GM12891 (cell line): ENCODE measurements at regions not wholly inside any gene's neighbourhood (a gene's known extent, or its start where the extent isn't known, plus 50 kb on each side); places are given as distances from the start of the nearest gene placed in this dataset.

Experiments
- DNase-seq: peaks from one replicate; pipeline ENCODE4 v3.0.0; 2011; ENCODE audit warnings: low spot score; ENCODE audit not compliant: insufficient read length
- FAIRE-seq: peaks from 2 replicates; lab custom pipeline; 2011; peaks lifted over from hg19 to GRCh38; lab: Jason Lieb, UNC
- PAX5 ChIP-seq: IDR thresholded peaks from 2 replicates; pipeline ENCODE4 v1.6.1; 2011; ENCODE audit warnings: low read length, moderate library complexity, mild to moderate bottlenecking; ENCODE audit not compliant: insufficient read depth, severe bottlenecking
- POLR2A ChIP-seq: IDR thresholded peaks from 2 replicates; pipeline ENCODE4 v1.6.1; 2011; ENCODE audit warnings: low read depth, low read length, control low read depth
- POLR2AphosphoS5 ChIP-seq: IDR thresholded peaks from 2 replicates; pipeline ENCODE4 v1.6.1; 2011; ENCODE audit warnings: low read depth, low read length, control low read depth
- POU2F2 ChIP-seq: IDR thresholded peaks from 2 replicates; pipeline ENCODE4 v1.6.1; 2011; ENCODE audit warnings: low read depth, mild to moderate bottlenecking, control low read depth, low read length, moderate library complexity
- SPI1 ChIP-seq: IDR thresholded peaks from 2 replicates; pipeline ENCODE4 v1.6.1; 2011; ENCODE audit warnings: low read depth, low read length, control low read depth
- TAF1 ChIP-seq: IDR thresholded peaks from 2 replicates; pipeline ENCODE4 v1.6.1; 2011; ENCODE audit warnings: low read depth, low read length, control low read depth

DNA sequence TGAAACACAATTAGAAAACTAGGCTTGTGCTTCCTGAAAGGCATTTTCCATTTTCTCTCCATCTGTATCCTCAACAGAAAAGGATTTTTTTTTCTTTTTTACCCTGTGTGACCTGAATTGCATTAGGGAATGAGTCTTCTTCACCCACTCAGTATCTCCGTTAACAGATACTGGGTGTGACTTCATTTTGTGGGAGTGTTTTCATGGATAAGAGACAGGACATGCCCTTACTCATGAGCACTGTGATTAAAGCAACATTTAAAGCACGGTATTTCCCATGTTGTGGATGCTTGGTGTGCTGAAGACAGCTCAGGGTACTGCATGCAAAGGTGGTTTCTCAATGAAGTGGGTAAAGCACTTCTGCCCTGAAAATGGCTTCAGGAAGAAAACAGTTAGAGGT lies 1397.3 kb upstream of the TMEM132C start:
- DNase-seq (no peak), FAIRE-seq (no peak)
- TF ChIP-seq POLR2A = no peak
- no peak for TF ChIP-seq SPI1

- FAIRE-seq (no peak), DNase-seq (no peak)
- TF ChIP-seq POLR2AphosphoS5 (no peak), SPI1 (no peak), PAX5 (no peak), POU2F2 (no peak), TAF1 (no peak), POLR2A (no peak)
Observed at GRCh38 chr12:126873701-126874100, 1393.3 kb upstream of the TMEM132C start.

- TF ChIP-seq POLR2A = no peak
- no peak for TF ChIP-seq PAX5
- no peak for TF ChIP-seq SPI1
- TF ChIP-seq POU2F2 = no peak
- FAIRE-seq (peak; percentile 26), DNase-seq (peak; percentile 61)
Observed at GRCh38 chr12:126874427-126875026, 1392.4 kb upstream of the TMEM132C start.

GRCh38 chr12:126879842-126880241 lies 1387.1 kb upstream of the TMEM132C start:
- FAIRE-seq = no peak

DNA sequence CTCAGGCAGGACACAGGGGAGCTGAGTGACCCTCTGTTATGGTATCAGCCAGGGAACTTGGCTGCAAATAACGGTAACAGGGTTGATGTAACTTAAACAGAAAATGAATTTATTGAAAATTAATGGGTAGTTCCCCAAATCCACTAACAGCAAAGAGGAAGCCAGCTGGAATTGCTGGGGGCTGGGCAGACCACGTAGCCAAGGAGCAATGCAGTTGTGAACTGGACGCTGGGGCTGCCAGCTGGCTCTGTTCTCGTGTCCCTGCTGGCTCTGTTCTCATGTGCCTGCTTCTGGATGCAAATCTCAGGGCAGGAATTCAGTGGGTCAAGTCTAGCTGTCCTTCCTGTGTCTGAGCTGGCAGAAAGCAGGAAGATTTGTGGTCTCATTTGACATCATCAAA lies 1383.3 kb upstream of the TMEM132C start:
- DNase-seq (no peak), FAIRE-seq (no peak)
- TF ChIP-seq POU2F2 (no peak), POLR2AphosphoS5 (no peak), PAX5 (no peak), SPI1 (no peak), POLR2A (no peak), TAF1 (no peak)

More at GRCh38 chr12:126879842-126880241, 1387.1 kb upstream of the TMEM132C start:
- DNase-seq = no peak
- TF ChIP-seq POLR2AphosphoS5 = no peak
- no peak for TF ChIP-seq POU2F2
- no peak for TF ChIP-seq PAX5
- TF ChIP-seq POLR2A = no peak
- no peak for TF ChIP-seq TAF1
- no peak for TF ChIP-seq SPI1

DNA sequence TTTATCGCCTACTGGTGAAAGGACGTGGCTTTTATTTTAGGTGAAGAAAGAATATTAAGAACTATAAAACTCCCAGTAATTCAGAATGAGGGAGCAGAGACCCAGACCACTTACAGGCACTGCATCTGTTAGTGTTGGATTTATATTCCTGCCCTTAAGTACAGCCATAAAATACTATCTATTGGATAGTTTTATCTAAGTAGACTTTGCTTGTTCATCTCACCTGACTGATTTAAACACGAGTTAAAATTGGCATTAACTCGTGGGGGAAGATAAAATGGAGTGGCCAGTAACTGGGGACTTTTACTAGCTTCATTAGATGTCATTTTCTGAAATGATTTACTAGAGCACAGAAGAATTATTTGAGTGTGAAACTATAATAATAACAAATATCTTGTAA lies 1377.5 kb upstream of the TMEM132C start:
- no peak for FAIRE-seq
- no peak for DNase-seq
- TF ChIP-seq POU2F2 (no peak), PAX5 (no peak), POLR2AphosphoS5 (no peak), POLR2A (no peak), TAF1 (no peak), SPI1 (no peak)

- TF ChIP-seq POU2F2 (no peak), POLR2A (no peak), SPI1 (no peak)
- no peak for DNase-seq
- no peak for FAIRE-seq
Observed at GRCh38 chr12:126890097-126890496, 1376.9 kb upstream of the TMEM132C start.

GRCh38 chr12:126891789-126892188 lies 1375.2 kb upstream of the TMEM132C start:
- no peak for DNase-seq
- TF ChIP-seq POLR2A (no peak), TAF1 (no peak), POU2F2 (no peak), PAX5 (no peak), SPI1 (no peak), POLR2AphosphoS5 (no peak)
- no peak for FAIRE-seq

GRCh38 chr12:126895951-126896913 lies 1370.7 kb upstream of the TMEM132C start:
- TF ChIP-seq POLR2AphosphoS5 (no peak), POU2F2 (no peak), PAX5 (no peak), TAF1 (no peak), POLR2A (no peak), SPI1 (no peak)
- no peak for FAIRE-seq
- DNase-seq = no peak

DNA sequence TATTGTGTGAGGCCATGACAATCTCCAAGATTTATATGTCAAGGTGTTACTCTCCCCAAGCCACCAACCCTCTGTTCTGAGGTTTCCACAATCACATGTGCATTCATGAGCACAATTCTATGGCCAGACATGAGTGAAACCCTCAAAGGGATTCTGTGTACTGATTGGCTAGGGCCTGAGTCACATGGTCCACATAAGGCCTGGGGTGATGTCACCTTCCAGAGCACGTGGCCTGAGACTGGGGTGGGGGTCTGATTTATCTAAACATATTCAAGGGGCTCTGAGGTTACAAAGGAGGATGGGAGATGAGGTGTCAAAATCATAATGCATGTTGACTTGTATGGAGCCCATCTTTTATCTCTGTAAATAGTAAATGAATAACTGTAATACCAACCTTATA lies 1369.9 kb upstream of the TMEM132C start:
- DNase-seq (no peak), FAIRE-seq (no peak)
- TF ChIP-seq TAF1 = no peak
- TF ChIP-seq PAX5 = no peak
- TF ChIP-seq POLR2A = no peak
- TF ChIP-seq POLR2AphosphoS5 = no peak
- no peak for TF ChIP-seq POU2F2
- TF ChIP-seq SPI1 = no peak
